Right lobe of liver (tissue), 6 donors: ENCODE measurements at regions not wholly inside any gene's neighbourhood (a gene's known extent, or its start where the extent isn't known, plus 50 kb on each side); places are given as distances from the start of the nearest gene placed in this dataset.

Experiments used
- ATAC-seq, 4 donors: fragments of 200-7000 bp; cut with Tn5 transposase; one replicate each; pipeline ENCODE4 v1.9.1; 2020; ENCODE audit warnings: mild to moderate bottlenecking in 4 of 4, moderate library complexity in 4 of 4
- DNase-seq, 3 donors: peaks; one replicate each; pipeline ENCODE4 v3.0.0-alpha.2; 2020
- H3K27ac ChIP-seq, 3 donors: fragments of 200-600 bp; one replicate each; pipeline ENCODE4 v1.8.0; 2022
- H3K27me3 ChIP-seq, 2 donors: fragments of 200-600 bp; one replicate each; pipeline ENCODE4 v1.8.0; 2022
- H3K36me3 ChIP-seq, 4 donors: fragments of 200-600 bp; sonication (generic) in 1 of 4; one replicate each; pipeline versions ENCODE4 v1.5.1 to v1.8.0; 2017 to 2022; ENCODE audit warnings: control low read depth in 1 of 4
- H3K4me1 ChIP-seq, 4 donors: fragments of 200-600 bp; sonication (generic) in 1 of 4; one replicate each; pipeline versions ENCODE4 v1.5.1 to v1.8.0; 2017 to 2022; ENCODE audit warnings: control low read depth in 1 of 4
- H3K4me3 ChIP-seq, 3 donors: fragments of 200-600 bp; one replicate each; pipeline ENCODE4 v1.8.0; 2022
- H3K9me3 ChIP-seq, 4 donors: fragments of 200-600 bp; sonication (generic) in 1 of 4; one replicate each; pipeline versions ENCODE4 v1.5.1 to v1.8.0; 2017 to 2022; ENCODE audit warnings: control low read depth in 1 of 4
- CTCF ChIP-seq, 4 donors: fragments of 200-600 bp in 3 of 4; fragments of 450-650 bp in 1 of 4; IDR thresholded peaks; one replicate each; pipeline versions ENCODE4 v1.5.1 to v1.8.0; 2016 to 2022; ENCODE audit warnings: antibody characterized with exemption in 4 of 4, mild to moderate bottlenecking in 2 of 4
- POLR2A ChIP-seq: fragments of 450-650 bp; IDR thresholded peaks from one replicate; pipeline ENCODE4 v1.6.1; 2017; ENCODE audit warnings: antibody characterized with exemption, mild to moderate bottlenecking
- WGBS: methylation state at CpG from one replicate; pipeline ENCODE4 v1.1.6; 2018; ENCODE audit warnings: low coverage, low lambda C conversion rate; ENCODE audit not compliant: insufficient coverage; ENCODE audit errors: missing lambda C conversion rate; 5-methylcytosine and 5-hydroxymethylcytosine counted together
- intact Hi-C, 2 donors: fragments of 100-400 bp; cut with DNase I; formaldehyde crosslinking; loops; one replicate each; pipeline versions ENCODE4 v1.11.2 to v1.14.1; 2022
- donor health status: DM: no; HTN: yes; CAD: no.
- donor health status: DM: no; HTN: no; CAD: no.
- donor health status: DM: no; HTN: no; CAD: no.
- donor health status: DM: no; HTN: yes; CAD: no.
- donor health status: DM: no; HTN: yes; CAD: no.

- Histone ChIP-seq H3K4me3 (no peak overlapping the region), H3K27ac (no peak overlapping the region), H3K4me1 (no peaks in the 10 kb centered on the region), H3K27me3 (no peaks in the 10 kb centered on the region), H3K36me3 (no peaks in the 10 kb centered on the region), H3K9me3 (no peaks in the 10 kb centered on the region)
- no peak for DNase-seq
- intact Hi-C loops: no loop called here
- no peak for ATAC-seq
- TF ChIP-seq POLR2A: no peak
- no peak for TF ChIP-seq CTCF (IDR thresholded peaks at IDR 0.05)
- WGBS: 66% methylated on average over 14 of the region's 25 CpGs
Measured at GRCh38 chr20:62567246-62568044, 74.9 kb upstream of the SLCO4A1 start.

- intact Hi-C loops: no loop called here
- H3K4me1 ChIP-seq: no peaks in the 10 kb centered on the region
- no peaks in the 10 kb centered on the region for H3K9me3 ChIP-seq
- TF ChIP-seq CTCF (IDR thresholded peaks at IDR 0.05): no peak
- no peak for TF ChIP-seq POLR2A
- H3K36me3 ChIP-seq: no peaks in the 10 kb centered on the region
- H3K27ac ChIP-seq: no peak overlapping the region
- WGBS: no CpG with 5 or more reads among the region's 8 CpGs
- H3K4me3 ChIP-seq: no peak overlapping the region
- ATAC-seq (no peak), DNase-seq (no peak)
- no peaks in the 10 kb centered on the region for H3K27me3 ChIP-seq
Measured at GRCh38 chr20:62568045-62568389, 74.3 kb upstream of the SLCO4A1 start.

DNA sequence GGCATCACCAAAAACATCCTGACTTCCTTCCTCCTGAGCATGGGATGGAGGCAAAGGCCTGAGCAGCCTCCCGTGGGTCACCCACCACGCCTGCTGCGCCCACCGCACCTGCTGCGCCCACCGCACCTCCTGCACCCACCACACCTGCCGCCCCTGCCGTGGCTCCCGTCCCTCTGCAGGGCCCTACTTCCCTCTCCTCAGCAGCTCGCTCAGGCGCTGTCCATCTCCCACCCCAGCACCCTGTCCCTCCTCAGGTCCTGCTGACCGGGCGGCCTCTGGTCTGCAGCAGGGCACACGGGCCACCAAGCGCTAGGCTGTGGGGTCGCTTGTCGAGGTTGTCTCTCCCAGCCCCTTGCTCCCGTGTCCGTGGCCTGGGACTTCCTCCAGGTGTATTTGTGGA is 72.7 kb upstream of the SLCO4A1 start:
- ATAC-seq (no peak), DNase-seq (no peak)
- 66% methylated on average over 17 of the region's 19 CpGs for WGBS
- H3K27ac ChIP-seq: no peak overlapping the region
- intact Hi-C loops: no loop called here
- no peaks in the 10 kb centered on the region for H3K9me3 ChIP-seq
- TF ChIP-seq POLR2A (no peak), CTCF (IDR thresholded peaks at IDR 0.05) (no peak)
- H3K4me3 ChIP-seq: no peak overlapping the region
- H3K4me1 ChIP-seq: no peaks in the 10 kb centered on the region
- no peaks in the 10 kb centered on the region for H3K27me3 ChIP-seq
- no peaks in the 10 kb centered on the region for H3K36me3 ChIP-seq

DNA sequence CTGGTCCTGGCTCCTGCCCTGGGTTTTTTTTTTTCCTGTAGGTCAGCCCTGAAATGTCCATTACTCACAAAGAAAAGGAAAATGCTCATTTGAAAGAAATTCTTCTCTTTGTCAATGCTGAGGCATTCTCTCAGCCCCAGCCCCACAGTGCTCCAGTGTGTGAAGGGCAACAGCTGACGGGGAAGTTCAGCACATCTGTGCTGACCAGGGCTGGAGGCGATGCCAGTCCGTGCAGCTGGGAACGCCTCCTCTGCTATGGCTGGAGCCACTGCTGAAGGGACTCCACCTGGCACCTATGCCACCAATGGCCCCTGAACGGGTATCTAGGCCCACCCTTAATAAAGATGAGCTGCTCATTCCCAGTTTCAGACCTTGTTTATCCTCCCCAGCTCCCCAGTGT is 71.9 kb upstream of the SLCO4A1 start:
- ATAC-seq: no peak
- Histone ChIP-seq H3K4me1 (no peaks in the 10 kb centered on the region), H3K27me3 (no peaks in the 10 kb centered on the region), H3K4me3 (no peak overlapping the region), H3K36me3 (no peaks in the 10 kb centered on the region), H3K9me3 (no peaks in the 10 kb centered on the region), H3K27ac (no peak overlapping the region)
- TF ChIP-seq CTCF (IDR thresholded peaks at IDR 0.05): no peak
- no peak for TF ChIP-seq POLR2A
- intact Hi-C loops: no loop called here
- WGBS: 34% methylated on average over 2 of the region's 5 CpGs
- no peak for DNase-seq
